A172 (cell line): ENCODE measurements at regions not wholly inside any gene's neighbourhood (a gene's known extent, or its start where the extent isn't known, plus 50 kb on each side); places are given as distances from the start of the nearest gene placed in this dataset.
A peak's percentile ranks its signal among the peaks of the same experiment; 100 is the strongest.

Experiments used
- DNase-seq: peaks from one replicate; pipeline ENCODE4 v3.0.0-alpha.2; 2015; ENCODE audit warnings: low spot score

DNA sequence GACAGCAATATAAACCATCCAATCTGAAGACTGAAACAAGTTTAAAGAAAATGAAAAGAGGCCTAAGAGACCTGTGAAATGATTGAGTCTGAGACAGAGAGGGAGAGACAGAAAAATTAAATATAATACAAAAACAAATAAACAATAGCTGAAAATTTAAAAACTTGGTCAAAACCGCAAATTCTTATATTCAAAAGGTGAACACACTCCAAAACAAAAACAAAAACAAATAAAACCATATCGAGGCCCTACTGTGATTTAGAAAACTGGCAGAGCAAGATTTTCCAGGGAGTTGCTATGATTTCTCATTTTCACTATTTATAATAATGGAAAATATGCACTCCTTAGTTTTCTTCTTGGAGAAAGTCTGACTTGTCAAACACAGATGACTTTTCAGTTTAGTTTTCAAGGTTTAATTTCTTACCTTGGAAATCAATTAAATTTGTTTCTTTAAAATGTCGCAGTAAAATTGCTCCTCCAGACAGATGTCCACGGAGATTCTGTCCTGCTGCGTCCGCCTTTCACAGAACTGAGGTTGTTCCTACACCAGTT is 1420.3 kb downstream of the UQCRFS1 start:
- no peak for DNase-seq

DNA sequence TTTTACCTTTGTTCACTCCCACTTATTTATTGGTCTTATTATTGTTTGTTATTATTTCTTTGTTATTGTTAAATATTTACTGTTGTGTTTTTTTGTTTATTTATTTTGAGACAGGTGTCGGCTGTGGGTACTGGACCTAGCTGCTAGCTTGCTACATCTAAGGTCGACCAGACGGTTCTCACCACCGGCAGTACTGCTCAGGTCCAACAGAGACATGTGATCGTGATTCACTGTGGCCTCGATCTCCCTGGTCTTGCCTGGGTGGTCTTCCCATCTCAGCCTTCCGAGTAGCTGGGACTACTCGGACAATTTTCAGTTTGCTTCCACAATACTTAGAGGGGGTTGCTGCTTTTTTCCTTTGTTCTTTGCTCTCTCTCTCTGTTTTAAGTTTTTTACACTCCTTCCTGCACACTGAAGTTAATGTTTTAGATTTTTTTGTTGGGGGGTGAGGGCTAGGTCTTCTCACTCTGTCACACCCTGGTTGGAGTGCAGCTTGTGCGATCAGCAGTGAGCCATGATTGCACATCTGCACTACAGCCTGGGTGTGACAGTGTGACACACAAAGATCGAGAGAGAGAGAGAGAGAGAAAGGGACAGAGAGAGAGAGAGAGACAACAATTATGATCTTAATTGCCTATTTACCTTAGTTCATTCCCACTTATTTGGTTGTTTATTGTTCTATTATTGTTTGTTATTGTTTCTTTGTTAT is 1432.4 kb downstream of the UQCRFS1 start:
- no peak for DNase-seq

DNA sequence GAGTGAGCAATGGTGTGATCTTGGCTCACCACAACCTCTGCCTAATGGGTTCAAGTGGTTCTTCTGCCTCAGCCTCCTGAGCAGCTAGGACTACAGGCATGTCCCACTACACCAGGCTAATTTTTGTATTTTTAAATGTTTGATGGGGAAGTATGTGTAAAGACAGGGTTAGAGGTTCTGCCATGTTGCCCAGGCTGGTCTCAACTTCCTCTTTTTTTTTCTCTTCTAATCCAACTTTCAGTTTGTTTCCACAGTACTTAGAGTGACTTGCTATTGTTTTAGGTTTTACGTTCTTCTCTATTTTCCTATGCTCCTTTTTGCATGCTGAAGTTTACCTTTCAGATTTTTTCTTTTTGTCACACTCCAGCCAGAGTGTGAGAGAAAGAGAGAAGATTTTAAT is 1433.0 kb downstream of the UQCRFS1 start:
- no peak for DNase-seq

DNA sequence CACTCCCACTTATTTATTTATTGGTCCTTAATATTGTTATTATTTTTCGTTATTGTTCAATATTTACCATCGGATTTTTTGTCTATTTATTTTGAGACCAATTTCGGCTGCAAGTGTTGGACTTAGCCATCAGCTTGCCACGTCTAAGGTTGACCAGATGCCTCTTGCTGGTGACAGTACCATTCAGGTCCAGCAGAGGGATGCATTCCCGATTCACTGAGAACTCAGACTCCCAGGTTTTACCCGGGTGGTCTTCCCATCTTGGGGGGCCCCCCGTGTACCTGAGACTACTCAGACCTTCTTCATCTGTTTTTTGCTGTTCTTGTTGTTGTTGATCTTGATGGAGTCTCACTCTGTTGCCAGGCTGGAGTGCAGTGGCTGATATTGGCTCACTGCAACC is 1435.2 kb downstream of the UQCRFS1 start:
- DNase-seq: no peak

DNA sequence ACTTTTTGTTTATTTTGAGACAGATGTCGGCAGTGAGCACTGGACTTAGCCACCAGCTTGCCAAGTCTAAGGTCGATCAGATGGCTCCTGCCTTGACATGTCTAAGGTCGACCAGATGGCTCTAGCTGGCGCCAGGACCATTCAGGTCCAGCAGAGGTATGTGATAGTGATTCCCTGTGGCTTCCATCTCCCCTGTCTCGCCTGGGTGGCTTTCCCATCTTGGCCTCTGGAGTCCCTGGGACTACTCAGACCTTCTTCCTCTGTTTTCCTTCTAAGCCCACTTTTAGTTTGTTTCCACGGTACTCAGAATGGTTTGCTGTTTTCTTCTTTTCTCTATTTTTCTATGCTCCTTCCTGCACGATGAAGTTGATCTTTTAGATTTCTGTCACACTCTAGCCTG is 1435.7 kb downstream of the UQCRFS1 start:
- no peak for DNase-seq

DNA sequence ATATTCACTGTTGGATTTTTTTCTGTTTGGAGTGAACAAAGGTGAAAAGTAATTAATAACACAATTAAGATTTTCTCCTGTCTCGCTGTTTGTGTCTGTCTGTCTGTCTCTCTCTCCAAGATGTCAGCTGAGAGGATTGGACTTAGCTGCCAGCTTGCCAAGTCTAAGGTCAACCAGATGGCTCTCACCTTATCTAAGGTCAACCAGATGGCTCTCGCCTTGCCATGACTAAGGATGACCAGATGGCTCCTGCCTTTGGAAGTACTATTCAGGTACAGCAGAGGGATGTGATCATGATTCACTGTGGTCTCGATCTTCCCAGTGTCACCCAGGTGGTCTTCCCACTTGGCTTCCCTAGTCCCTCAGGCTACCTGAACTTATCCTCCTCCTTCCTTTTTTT is 1436.4 kb downstream of the UQCRFS1 start:
- DNase-seq: peak; percentile 42

DNA sequence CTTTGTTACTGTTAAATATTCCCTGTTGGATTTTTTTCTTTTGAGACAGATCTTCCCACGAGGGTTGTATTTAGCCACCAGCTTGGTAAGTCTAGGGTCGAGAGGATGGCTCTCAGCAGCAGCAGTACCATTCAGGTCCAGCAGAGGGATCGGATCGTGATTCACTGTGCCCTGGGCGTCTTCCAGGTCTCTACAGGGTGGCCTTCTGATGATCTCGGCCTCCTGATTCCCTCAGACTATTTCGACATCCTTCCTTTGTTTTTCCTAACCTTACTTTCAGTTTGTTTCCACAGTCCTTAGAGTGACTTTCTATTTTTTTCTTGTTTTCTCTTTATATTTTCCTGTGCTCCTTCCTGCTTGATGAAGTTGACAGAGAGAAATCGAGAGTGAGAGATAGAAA is 1436.9 kb downstream of the UQCRFS1 start:
- peak; percentile 82 for DNase-seq

DNA sequence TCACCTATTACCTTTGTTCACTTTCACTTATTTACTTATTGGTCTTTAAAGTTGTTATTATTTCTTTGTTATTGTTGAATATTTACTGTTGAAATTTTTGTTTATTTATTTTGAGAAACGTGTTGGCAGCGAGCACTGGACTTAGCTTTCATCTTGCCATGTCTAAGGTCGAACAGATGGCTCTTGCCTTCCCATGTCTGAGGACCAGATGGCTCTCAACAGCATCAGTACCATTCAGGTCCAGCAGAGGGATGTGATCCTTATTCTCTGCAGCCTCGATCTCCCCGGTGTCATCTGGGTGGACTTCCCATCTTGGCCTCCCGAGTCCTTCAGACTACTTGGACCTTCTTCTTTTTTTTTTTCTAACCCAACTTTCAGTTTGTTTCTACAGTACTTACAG is 1437.6 kb downstream of the UQCRFS1 start:
- DNase-seq: no peak

DNA sequence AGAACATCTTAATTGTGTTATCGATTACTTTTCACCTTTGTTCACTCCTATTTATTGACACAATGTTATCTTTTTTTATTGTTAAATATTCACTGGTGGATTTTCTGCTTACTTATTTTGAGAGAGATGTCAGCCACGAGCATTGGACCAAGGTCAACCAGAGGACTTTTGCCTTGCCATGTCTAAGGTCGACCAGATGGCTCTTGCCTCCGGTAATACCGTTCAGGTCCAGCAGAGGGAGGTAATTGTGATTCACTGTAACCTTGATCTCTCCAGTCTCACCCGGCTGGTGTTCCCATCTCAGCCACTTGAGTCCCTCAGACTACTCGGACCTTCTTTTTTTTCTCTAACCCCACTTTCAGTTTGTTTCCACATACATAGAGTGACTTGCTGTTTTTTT is 1438.1 kb downstream of the UQCRFS1 start:
- DNase-seq: peak; percentile 31

DNA sequence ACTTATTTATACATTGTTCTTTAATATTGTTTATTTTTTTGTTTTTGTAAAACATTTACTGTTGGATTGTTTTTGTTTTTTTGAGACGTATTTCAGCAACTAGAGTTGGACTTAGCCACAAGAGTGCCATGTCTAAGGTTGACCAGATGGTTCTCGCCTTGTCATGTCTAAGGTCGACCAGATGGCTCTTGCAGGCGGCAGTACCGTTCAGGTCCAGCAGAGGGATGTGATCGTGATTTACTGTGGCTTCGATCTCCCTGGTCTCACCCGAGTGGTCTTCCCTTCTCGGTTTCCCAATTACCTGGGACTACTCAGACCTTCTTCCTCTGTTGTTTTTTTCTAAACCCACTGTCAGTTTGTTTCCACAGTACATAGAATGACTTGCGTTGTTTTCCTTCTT is 1438.6 kb downstream of the UQCRFS1 start:
- DNase-seq: no peak

DNA sequence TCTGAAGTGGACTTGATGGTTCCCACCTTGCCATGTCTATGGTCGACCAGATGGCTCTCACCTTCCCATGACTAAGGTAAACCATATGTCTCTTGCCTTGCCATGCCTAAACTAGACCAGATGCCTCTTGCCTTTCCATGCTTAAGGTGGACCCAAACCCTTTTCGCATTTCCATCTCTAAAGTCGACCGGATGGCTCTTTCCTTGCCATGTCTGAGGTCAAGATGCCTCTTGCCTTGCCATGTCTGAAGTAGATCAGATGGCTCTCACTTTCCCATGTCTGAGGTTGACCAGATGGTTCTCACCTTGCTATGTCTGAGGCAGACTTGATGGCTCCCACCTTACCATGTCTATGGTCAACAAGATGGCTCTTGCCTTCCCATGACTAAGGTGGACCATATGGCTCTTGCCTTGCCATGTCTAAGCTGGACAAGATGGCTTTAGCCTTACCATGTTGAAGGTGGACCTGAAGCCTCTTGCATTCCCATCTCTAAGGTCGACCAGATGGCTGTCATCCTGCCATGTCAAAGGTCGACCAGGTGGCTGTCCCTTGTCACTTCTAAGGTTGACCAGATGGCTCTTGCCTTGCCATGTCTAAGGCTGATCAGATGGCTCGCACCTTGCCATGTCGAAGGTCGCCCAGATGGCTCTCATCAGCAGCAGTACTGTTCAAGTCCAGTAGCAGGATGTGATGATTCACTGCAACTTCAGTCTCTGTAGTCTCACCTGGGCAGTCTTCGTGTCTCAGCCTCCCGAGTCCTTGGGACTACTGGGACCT is 1439.4 kb downstream of the UQCRFS1 start:
- DNase-seq: no peak

DNA sequence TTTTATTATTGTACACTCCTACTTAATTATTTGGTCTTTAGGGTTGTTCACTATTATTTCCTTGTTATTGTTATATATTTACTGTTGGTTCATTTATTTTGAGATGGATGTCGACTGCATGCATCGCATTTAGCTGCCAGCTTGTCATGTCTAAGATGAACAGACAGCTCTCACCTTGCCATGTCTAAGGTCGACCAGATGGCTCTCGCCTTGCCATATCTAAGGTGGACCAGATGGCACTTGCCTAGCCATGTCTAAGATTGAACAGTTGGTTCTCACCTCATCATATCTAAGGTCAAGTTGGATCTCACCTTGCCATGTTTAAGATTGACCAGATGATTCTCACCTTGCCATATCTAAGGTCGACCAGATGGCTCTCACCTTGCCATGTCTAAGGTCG is 1440.9 kb downstream of the UQCRFS1 start:
- DNase-seq: no peak

DNA sequence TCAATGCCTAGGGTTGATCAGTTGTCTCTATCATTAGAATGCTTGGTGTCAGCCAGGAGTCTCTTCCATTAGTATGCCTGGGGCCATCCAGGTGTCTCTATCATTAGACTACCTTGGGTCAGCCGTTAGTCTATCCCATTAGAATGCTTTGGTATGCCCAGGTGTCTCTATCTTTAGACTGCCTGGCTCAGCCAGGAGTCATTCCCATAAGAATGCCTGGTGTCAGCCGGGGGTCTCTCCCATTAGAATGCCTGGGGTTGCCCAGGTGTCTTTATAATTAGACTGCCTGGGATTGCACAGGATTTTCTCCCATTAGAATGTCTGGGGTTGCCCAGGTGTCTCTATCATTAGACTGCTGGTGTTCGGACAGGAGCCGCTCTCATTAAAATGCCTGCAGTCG is 1442.9 kb downstream of the UQCRFS1 start:
- no peak for DNase-seq

DNA sequence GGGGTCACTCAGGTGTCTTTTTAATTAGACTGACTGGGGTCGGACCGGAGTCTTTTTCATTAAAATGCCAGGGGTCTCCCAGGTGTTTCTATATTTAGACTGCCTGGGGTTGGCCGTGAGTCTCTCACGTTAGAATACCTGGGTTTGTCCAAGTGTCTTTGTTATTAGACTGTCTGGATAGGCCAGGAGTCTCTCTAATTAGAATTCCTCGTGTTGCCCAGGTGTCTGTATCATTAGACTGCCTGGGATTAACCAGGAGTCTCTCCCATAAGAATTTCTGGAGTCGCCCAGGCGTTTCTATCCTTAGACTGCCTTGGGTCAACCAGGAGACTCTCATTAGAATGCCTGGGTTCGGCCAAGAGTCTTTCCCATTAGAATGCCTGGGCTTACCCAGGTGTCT is 1445.7 kb downstream of the UQCRFS1 start:
- no peak for DNase-seq

DNA sequence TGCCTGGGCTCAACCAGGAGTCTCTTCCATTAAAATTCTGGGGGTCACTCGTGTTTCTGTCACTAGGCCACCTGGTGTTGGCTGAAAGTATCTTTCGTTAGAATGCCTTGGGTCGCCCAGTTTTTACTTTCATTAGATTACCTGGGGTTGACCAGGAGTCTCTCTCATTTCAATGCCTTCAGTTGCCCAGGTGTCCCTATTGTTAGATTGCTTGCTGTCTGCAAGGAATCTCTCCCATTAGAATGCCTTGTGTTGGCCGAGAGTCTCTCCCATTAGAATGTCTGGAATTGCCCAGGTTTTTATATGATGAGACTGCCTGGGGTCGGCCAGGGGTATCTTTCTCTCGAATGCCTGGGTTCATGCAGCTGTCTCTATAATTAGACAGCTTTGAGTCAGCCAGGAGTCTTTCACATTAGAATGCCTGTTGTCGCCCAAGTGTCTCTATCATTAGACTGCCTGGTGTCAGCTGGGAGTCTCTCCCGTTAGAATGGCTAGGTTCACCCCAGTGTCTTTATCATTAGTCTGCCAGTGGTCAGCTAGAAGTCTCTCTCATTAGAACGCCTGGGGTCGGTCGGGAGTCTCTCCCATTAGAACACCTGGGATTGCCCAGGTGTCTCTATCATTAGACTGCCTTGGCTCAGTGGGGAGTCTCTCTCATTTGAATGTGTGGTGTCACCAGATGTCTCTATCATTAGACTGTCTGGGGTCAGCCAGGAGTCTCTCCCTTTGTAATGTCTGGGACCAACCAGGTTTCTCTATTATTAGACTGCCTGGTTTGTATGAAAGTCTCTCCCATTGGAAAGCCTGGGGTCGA is 1446.8 kb downstream of the UQCRFS1 start:
- DNase-seq: no peak

DNA sequence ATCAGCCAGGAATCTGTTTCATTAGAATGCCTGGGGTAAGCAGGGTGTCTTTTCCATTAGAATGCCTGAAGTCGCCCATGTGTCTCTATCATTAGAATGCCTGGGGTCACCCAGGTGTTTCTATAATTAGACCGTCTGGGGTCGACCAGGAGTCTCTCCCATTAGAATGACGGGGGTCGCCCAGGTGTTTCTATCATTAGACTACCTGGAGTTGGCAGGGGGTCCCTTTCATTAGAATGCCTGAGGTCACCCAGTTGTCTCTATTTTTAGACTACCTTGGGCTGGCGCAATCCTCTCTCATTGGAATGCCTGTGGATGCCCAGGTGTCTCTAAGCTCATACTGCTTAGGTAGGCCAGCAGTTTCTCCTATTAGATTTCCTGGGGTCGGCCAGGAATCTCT is 1447.6 kb downstream of the UQCRFS1 start:
- no peak for DNase-seq

DNA sequence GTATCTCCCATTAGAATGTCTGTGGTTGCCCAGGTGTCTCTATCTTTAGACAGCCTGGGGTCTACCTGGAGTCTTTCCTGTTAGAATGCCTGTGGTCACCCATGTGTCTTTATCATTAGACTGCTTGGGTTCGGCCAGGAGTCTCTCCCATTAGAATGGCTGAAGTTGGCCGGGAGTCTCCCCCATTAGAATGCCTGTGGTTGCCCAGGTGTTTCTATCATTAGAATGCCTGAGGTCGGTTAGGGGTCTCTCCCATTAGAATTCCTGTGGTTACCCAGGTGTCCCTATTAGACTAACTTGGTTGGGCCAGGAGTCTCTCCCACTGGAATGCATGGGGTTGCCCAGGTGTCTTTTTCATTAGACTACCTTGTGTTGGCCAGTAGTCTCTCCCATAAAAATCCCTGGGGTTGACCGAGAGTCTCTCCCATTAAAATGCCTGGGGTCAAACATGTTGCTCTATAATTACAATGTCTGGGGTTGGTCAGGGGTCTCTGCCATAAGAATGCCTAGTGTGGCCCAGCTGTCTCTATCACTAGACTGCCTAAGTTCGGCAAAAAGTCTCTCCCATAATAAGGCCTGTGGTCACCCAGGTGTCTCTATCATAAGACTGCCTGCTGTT is 1448.7 kb downstream of the UQCRFS1 start:
- DNase-seq: no peak

DNA sequence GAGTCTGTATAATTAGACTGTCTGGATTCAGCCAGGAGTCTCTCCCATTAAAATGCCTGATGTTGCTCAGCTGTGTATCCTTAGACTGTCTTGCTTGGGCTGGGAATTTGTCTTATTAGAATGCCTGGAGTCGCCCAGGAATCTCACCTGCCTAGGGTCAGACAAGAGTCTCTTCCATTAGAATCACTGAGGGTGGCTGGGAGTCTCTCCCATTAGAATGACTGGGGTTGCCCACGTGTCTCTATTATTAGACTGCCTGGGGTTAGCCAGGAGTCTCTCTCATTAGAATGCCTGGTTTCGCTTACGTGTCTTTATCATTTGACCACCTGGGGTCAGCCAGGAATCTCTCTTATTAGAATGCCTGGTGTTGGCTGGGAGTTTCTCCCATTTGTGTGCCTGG is 1450.0 kb downstream of the UQCRFS1 start:
- no peak for DNase-seq

DNA sequence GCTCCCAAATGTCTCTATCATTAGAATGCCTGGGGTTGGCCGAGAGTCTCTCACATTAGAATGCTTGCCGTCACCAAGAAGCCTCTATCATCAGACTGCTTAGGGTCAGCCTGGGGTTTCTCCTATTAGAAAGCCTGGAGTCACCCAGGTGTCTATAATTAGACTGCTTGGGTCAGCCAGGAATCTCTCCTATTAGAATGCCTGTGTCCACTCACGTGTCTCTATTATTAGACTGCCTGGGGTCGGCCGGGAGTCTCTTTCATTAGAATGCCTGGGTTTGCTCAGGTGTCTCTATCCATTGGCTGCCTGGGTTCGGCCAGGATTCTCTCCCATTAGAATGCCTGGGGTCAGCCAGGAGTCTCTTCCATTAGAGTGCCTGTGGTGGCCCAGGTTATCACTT is 1453.1 kb downstream of the UQCRFS1 start:
- no peak for DNase-seq

DNA sequence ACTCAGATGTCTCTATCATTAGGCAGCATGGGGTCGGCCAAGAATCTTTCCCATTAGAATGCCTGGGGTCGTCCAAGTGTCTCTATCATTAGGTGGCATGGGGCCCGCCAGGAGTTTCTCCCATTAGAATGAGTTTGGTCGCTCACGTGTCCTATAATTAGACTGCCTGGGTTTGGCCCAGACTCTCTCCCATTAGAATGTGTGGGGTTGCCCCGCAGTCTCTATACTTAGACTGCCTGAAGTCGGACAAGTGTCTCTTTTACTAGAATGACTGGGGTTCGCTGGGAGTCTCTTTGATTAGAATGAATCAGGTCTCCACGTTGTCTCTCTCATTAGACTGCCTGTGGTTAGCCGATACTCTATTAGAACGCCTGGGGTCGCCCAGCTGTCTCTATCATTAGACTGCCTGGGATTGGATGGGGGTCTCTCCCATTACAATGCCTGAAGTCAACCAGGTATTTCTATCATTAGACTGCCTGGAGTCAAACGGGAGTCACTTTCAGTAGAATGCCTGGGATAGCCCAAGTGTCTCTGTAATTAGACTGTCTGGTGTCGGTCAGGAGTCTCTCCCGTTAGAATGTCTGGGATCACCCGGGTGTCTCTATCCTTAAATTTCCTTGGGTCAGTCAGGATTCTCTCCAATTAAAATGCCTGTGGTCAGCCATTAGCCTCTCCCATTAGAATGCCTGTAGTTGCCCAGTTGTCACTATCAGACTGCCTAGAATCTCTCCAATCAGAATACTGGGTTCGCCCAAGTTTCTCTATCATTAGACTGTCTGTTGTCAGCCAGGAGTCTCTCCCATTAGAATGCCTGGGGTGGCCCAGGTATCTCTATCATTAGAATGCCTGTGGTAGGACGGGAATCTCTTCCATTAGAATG is 1454.1 kb downstream of the UQCRFS1 start:
- no peak for DNase-seq

DNA sequence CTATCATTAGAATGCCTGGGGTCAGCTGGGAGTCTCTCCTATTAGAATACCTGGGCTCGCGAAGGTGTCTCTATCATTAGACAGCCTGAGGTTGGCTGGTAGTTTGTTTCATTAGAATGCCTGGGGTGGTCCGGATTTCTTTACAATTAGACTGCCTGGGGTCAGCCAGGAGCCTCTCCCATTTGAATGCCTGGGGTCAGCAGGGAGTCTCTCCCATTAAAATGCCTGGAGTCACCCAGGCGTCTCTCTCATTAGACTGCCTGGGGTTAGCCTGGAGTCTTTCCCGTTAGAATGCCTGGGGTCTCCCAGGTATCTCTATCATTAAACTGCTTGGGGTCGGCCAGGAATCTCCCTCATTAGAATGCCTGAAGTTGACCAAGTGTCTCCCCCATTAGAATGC is 1458.3 kb downstream of the UQCRFS1 start:
- no peak for DNase-seq
